Panc1 (cell line): ENCODE measurements at regions not wholly inside any gene's neighbourhood (a gene's known extent, or its start where the extent isn't known, plus 50 kb on each side); places are given as distances from the start of the nearest gene placed in this dataset.
A peak's percentile ranks its signal among the peaks of the same experiment; 100 is the strongest.

Source experiments
- ATAC-seq: fragments of 200-7000 bp; cut with Tn5 transposase; 2 replicates; pipeline ENCODE4 v1.9.1; 2020; ENCODE audit warnings: mild to moderate bottlenecking, moderate library complexity
- BruUV-seq: library from RNA; stranded (reverse); fragments of 400-500 nt; replicated peaks from 2 replicates; lab custom pipeline; 2021; lab: Mats Ljungman, UMichigan
- CTCF ChIA-PET: fragments of 300-600 bp; sonication (Branson Sonifier 250); formaldehyde crosslinking; loops from one replicate; lab custom pipeline; 2022; ENCODE audit warnings: antibody characterized with exemption; lab: Charles Lee
- POLR2A ChIA-PET: fragments of 300-600 bp; sonication (Branson Sonifier 250); formaldehyde crosslinking; loops from one replicate; lab custom pipeline; 2022; ENCODE audit warnings: antibody characterized with exemption; lab: Charles Lee
- DNase-seq: peaks from one replicate; pipeline ENCODE4 v3.0.0-alpha.2; 2010; ENCODE audit warnings: low read depth, low spot score
- H3K27ac ChIP-seq: 2 replicates; pipeline ENCODE4 v1.5.1; 2011; ENCODE audit warnings: mild to moderate bottlenecking, low read length, inconsistent platforms
- H3K27me3 ChIP-seq: fragments of 200-500 bp; sonication (Bioruptor generic); 2 replicates; pipeline ENCODE4 v1.6.0; 2014; ENCODE audit warnings: low read length, inconsistent platforms; ENCODE audit not compliant: control insufficient read depth, insufficient read depth
- H3K36me3 ChIP-seq: fragments of 200-500 bp; sonication (Bioruptor generic); 2 replicates; pipeline ENCODE4 v1.5.1; 2014; ENCODE audit warnings: inconsistent platforms, mild to moderate bottlenecking, low read length, moderate library complexity; ENCODE audit not compliant: control insufficient read depth, insufficient read depth
- H3K4me1 ChIP-seq: 2 replicates; pipeline ENCODE4 v1.5.1; 2011; ENCODE audit warnings: inconsistent platforms, mild to moderate bottlenecking, low read length, moderate library complexity; ENCODE audit not compliant: control insufficient read depth, insufficient read depth
- H3K4me3 ChIP-seq, 2 experiments: 2 replicates each; pipeline ENCODE4 v1.5.1; 2011 to 2012; ENCODE audit warnings: low read depth in 2 of 2, low read length in 2 of 2, mild to moderate bottlenecking in 2 of 2, inconsistent platforms in 1 of 2, moderate library complexity in 1 of 2
- H3K9me3 ChIP-seq: fragments of 200-500 bp; sonication (Bioruptor generic); 2 replicates; pipeline ENCODE4 v1.5.1; 2014; ENCODE audit warnings: low read depth, mild to moderate bottlenecking, inconsistent platforms, low read length, moderate library complexity; ENCODE audit not compliant: control insufficient read depth, insufficient read depth
- POLR2AphosphoS5 ChIP-seq: IDR thresholded peaks from 2 replicates; pipeline ENCODE4 v1.6.1; 2012; ENCODE audit warnings: mild to moderate bottlenecking, low read depth, low read length, moderate library complexity
- REST ChIP-seq, 2 experiments: IDR thresholded peaks; 2 replicates each; pipeline ENCODE4 v1.6.1; 2011 to 2012; ENCODE audit warnings: low read depth in 2 of 2, control low read depth in 1 of 2, low read length in 1 of 2, mild to moderate bottlenecking in 1 of 2, moderate library complexity in 1 of 2; ENCODE audit not compliant: insufficient read depth in 1 of 2
- SIN3A ChIP-seq: IDR thresholded peaks from 2 replicates; pipeline ENCODE4 v1.6.1; 2012; ENCODE audit warnings: low read depth, mild to moderate bottlenecking, low read length, moderate library complexity, borderline replicate concordance; ENCODE audit not compliant: insufficient read depth
- TCF7L2 ChIP-seq: IDR thresholded peaks from 2 replicates; pipeline ENCODE4 v1.6.1; 2011; ENCODE audit warnings: mild to moderate bottlenecking, low read depth, low read length, inconsistent platforms
- in situ Hi-C: cut with HindIII; loops from 2 replicates; pipeline ENCODE4 v1.10.0; 2016; ENCODE audit warnings: low sequenced_read_pairs, low pct_unique_long_range_greater_than_20kb
- intact Hi-C: fragments of 100-400 bp; cut with micrococcal nuclease; formaldehyde crosslinking; loops from one replicate; pipeline ENCODE4 v1.10.0; 2022; ENCODE audit not compliant: unreplicated experiment
- TF ChIP-seq, protein P1 (sequence below): fragments of 450-650 bp; IDR thresholded peaks from 2 replicates; pipeline ENCODE4 v1.5.1; 2017; ENCODE audit warnings: mild to moderate bottlenecking

DNA sequence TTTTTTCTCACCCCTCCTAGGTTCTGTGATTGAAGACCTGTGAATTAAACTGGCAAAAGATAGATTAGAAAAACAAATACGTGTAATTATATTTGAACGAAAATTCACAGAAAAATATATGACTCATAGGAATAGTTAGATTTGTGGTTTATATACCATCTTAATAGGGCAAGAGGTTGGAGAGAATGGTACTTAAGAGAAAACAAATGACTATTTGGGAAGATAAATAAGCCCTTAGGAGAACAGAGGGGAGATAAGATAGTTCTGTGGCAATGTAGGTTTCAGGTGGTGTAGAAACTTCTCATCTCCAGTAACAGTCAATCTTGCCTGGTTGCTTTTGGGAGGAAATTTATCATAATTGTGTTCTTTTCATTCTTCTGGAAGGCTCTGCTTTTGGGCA, 122.0 kb downstream of the PRDM9 start:
- BruUV-seq: no TSS peak
- POLR2A ChIA-PET: no interaction called here
- no peak for ATAC-seq

GRCh38 chr5:23631302-23632045, 124.1 kb downstream of the PRDM9 start:
- intact Hi-C loops (no loop called here), in situ Hi-C loops (no loop called here)
- CTCF ChIA-PET: no interaction called here
- ATAC-seq (peak; percentile 62; the same call in 1 of the 2 replicates), DNase-seq (no peak)
- POLR2A ChIA-PET: no interaction called here
- Histone ChIP-seq H3K4me1 (no peaks in the 10 kb centered on the region), H3K9me3 (no peaks in the 10 kb centered on the region), H3K36me3 (no peaks in the 10 kb centered on the region), H3K4me3 (no peak overlapping the region), H3K27ac (no peak overlapping the region), H3K27me3 (no peaks in the 10 kb centered on the region)
- TF ChIP-seq TCF7L2 (no peak), SIN3A (no peak), POLR2AphosphoS5 (no peak), REST (IDR thresholded peaks at IDR 0.05; ENCODE audit: insufficient read depth in 1 of 2, low read depth in 2 of 2, low read length in 1 of 2) (no peak)
- TF ChIP-seq, protein P1, sequence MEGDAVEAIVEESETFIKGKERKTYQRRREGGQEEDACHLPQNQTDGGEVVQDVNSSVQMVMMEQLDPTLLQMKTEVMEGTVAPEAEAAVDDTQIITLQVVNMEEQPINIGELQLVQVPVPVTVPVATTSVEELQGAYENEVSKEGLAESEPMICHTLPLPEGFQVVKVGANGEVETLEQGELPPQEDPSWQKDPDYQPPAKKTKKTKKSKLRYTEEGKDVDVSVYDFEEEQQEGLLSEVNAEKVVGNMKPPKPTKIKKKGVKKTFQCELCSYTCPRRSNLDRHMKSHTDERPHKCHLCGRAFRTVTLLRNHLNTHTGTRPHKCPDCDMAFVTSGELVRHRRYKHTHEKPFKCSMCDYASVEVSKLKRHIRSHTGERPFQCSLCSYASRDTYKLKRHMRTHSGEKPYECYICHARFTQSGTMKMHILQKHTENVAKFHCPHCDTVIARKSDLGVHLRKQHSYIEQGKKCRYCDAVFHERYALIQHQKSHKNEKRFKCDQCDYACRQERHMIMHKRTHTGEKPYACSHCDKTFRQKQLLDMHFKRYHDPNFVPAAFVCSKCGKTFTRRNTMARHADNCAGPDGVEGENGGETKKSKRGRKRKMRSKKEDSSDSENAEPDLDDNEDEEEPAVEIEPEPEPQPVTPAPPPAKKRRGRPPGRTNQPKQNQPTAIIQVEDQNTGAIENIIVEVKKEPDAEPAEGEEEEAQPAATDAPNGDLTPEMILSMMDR: no peak
- BruUV-seq: no TSS peak

More for the DNA sequence above, 122.0 kb downstream of the PRDM9 start:
- intact Hi-C loops (no loop called here), in situ Hi-C loops (no loop called here)
- Histone ChIP-seq H3K27me3 (no peaks in the 10 kb centered on the region), H3K36me3 (no peaks in the 10 kb centered on the region), H3K4me3 (no peak overlapping the region), H3K27ac (no peak overlapping the region), H3K4me1 (no peaks in the 10 kb centered on the region), H3K9me3 (no peaks in the 10 kb centered on the region)
- no peak for DNase-seq
- CTCF ChIA-PET: no interaction called here
- no peak for TF ChIP-seq REST (IDR thresholded peaks at IDR 0.05; ENCODE audit: insufficient read depth in 1 of 2, low read depth in 2 of 2, low read length in 1 of 2)
- no peak for TF ChIP-seq TCF7L2
